ENCODE measurements at regions not wholly inside any gene's neighbourhood (a gene's known extent, or its start where the extent isn't known, plus 50 kb on each side); places are given as distances from the start of the nearest gene placed in this dataset.
"Not testable (repeated sequence)": the region's sequence is repeated elsewhere in the genome, so short reads cannot be mapped to it uniquely, and the experiment has no call there.

GRCh38 chr9:108430655-108431054 lies 425.1 kb downstream of the ACTL7B start:
- Histone ChIP-seq H3K4me3 (ENCODE audit: insufficient read length, low read depth) (no peak overlapping the region), H3K27me3 (ENCODE audit: insufficient read depth, insufficient read length) (no peaks in the 10 kb centered on the region), H3K4me1 (ENCODE audit: insufficient read depth, insufficient read length) (no peaks in the 10 kb centered on the region), H3K36me3 (ENCODE audit: insufficient read depth, insufficient read length, low read length) (no peaks in the 10 kb centered on the region), H3K9ac (ENCODE audit: insufficient read length, low read depth) (no peak overlapping the region), H3K9me3 (ENCODE audit: insufficient read depth, low read length) (peaks cover 10% of the 10 kb centered on the region)
- no peak for TF ChIP-seq YY1 (IDR thresholded peaks at IDR 0.05; ENCODE audit: insufficient read depth, insufficient read length)
- TF ChIP-seq ZNF274 (IDR thresholded peaks at IDR 0.05; ENCODE audit: low read depth, low read length) = no peak
- no peak for TF ChIP-seq SUZ12 (IDR thresholded peaks at IDR 0.05; ENCODE audit: extremely low read depth, insufficient read depth, insufficient read length)
- no peak for DNase-seq (ENCODE audit: low read depth, low spot score)

- Histone ChIP-seq H3K36me3 (ENCODE audit: insufficient read depth, insufficient read length, low read length) (no peaks in the 10 kb centered on the region), H3K4me1 (ENCODE audit: insufficient read depth, insufficient read length) (no peaks in the 10 kb centered on the region), H3K9me3 (ENCODE audit: insufficient read depth, low read length) (peaks cover 10% of the 10 kb centered on the region), H3K27me3 (ENCODE audit: insufficient read depth, insufficient read length) (no peaks in the 10 kb centered on the region), H3K9ac (ENCODE audit: insufficient read length, low read depth) (no peak overlapping the region), H3K4me3 (ENCODE audit: insufficient read length, low read depth) (no peak overlapping the region)
- no peak for DNase-seq (ENCODE audit: low read depth, low spot score)
- TF ChIP-seq SUZ12 (IDR thresholded peaks at IDR 0.05; ENCODE audit: extremely low read depth, insufficient read depth, insufficient read length) (no peak), ZNF274 (IDR thresholded peaks at IDR 0.05; ENCODE audit: low read depth, low read length) (no peak), YY1 (IDR thresholded peaks at IDR 0.05; ENCODE audit: insufficient read depth, insufficient read length) (no peak)
These were observed 428.0 kb downstream of the ACTL7B start for GRCh38 chr9:108427751-108428150.

- H3K36me3 ChIP-seq (ENCODE audit: insufficient read depth, insufficient read length, low read length); H3K9me3 ChIP-seq (ENCODE audit: insufficient read depth, low read length); DNase-seq (ENCODE audit: low read depth, low spot score); H3K4me3 ChIP-seq (ENCODE audit: insufficient read length, low read depth); H3K27me3 ChIP-seq (ENCODE audit: insufficient read depth, insufficient read length); H3K9ac ChIP-seq (ENCODE audit: insufficient read length, low read depth); H3K4me1 ChIP-seq (ENCODE audit: insufficient read depth, insufficient read length): not testable (repeated sequence)
These were observed 429.3 kb downstream of the ACTL7B start for GRCh38 chr9:108426421-108426940.

GRCh38 chr9:108423433-108423832 lies 432.4 kb downstream of the ACTL7B start:
- H3K27me3 ChIP-seq (ENCODE audit: insufficient read depth, insufficient read length) = no peaks in the 10 kb centered on the region
- no peaks in the 10 kb centered on the region for H3K4me1 ChIP-seq (ENCODE audit: insufficient read depth, insufficient read length)
- TF ChIP-seq ZNF274 (IDR thresholded peaks at IDR 0.05; ENCODE audit: low read depth, low read length) (no peak), YY1 (IDR thresholded peaks at IDR 0.05; ENCODE audit: insufficient read depth, insufficient read length) (no peak), SUZ12 (IDR thresholded peaks at IDR 0.05; ENCODE audit: extremely low read depth, insufficient read depth, insufficient read length) (no peak)
- no peak overlapping the region for H3K9ac ChIP-seq (ENCODE audit: insufficient read length, low read depth)
- no peak for DNase-seq (ENCODE audit: low read depth, low spot score)
- H3K4me3 ChIP-seq (ENCODE audit: insufficient read length, low read depth) = no peak overlapping the region
- no peaks in the 10 kb centered on the region for H3K36me3 ChIP-seq (ENCODE audit: insufficient read depth, insufficient read length, low read length)
- H3K9me3 ChIP-seq (ENCODE audit: insufficient read depth, low read length) = no peaks in the 10 kb centered on the region

GRCh38 chr9:108419379-108419778 lies 436.4 kb downstream of the ACTL7B start:
- Histone ChIP-seq H3K4me1 (ENCODE audit: insufficient read depth, insufficient read length) (no peaks in the 10 kb centered on the region), H3K9ac (ENCODE audit: insufficient read length, low read depth) (no peak overlapping the region), H3K4me3 (ENCODE audit: insufficient read length, low read depth) (no peak overlapping the region), H3K36me3 (ENCODE audit: insufficient read depth, insufficient read length, low read length) (no peaks in the 10 kb centered on the region), H3K9me3 (ENCODE audit: insufficient read depth, low read length) (no peaks in the 10 kb centered on the region), H3K27me3 (ENCODE audit: insufficient read depth, insufficient read length) (no peaks in the 10 kb centered on the region)
- no peak for TF ChIP-seq YY1 (IDR thresholded peaks at IDR 0.05; ENCODE audit: insufficient read depth, insufficient read length)
- TF ChIP-seq ZNF274 (IDR thresholded peaks at IDR 0.05; ENCODE audit: low read depth, low read length) = no peak
- TF ChIP-seq SUZ12 (IDR thresholded peaks at IDR 0.05; ENCODE audit: extremely low read depth, insufficient read depth, insufficient read length) = no peak
- no peak for DNase-seq (ENCODE audit: low read depth, low spot score)

GRCh38 chr9:108417726-108418125 lies 438.1 kb downstream of the ACTL7B start:
- TF ChIP-seq YY1 (IDR thresholded peaks at IDR 0.05; ENCODE audit: insufficient read depth, insufficient read length) (no peak), SUZ12 (IDR thresholded peaks at IDR 0.05; ENCODE audit: extremely low read depth, insufficient read depth, insufficient read length) (no peak), ZNF274 (IDR thresholded peaks at IDR 0.05; ENCODE audit: low read depth, low read length) (no peak)
- Histone ChIP-seq H3K9ac (ENCODE audit: insufficient read length, low read depth) (no peak overlapping the region), H3K9me3 (ENCODE audit: insufficient read depth, low read length) (no peaks in the 10 kb centered on the region), H3K4me3 (ENCODE audit: insufficient read length, low read depth) (no peak overlapping the region), H3K4me1 (ENCODE audit: insufficient read depth, insufficient read length) (no peaks in the 10 kb centered on the region), H3K27me3 (ENCODE audit: insufficient read depth, insufficient read length) (no peaks in the 10 kb centered on the region), H3K36me3 (ENCODE audit: insufficient read depth, insufficient read length, low read length) (no peaks in the 10 kb centered on the region)
- DNase-seq (ENCODE audit: low read depth, low spot score) = no peak

- no peak overlapping the region for H3K4me3 ChIP-seq (ENCODE audit: insufficient read length, low read depth)
- no peak for DNase-seq (ENCODE audit: low read depth, low spot score)
- no peaks in the 10 kb centered on the region for H3K9me3 ChIP-seq (ENCODE audit: insufficient read depth, low read length)
- TF ChIP-seq SUZ12 (IDR thresholded peaks at IDR 0.05; ENCODE audit: extremely low read depth, insufficient read depth, insufficient read length) (no peak), ZNF274 (IDR thresholded peaks at IDR 0.05; ENCODE audit: low read depth, low read length) (no peak), YY1 (IDR thresholded peaks at IDR 0.05; ENCODE audit: insufficient read depth, insufficient read length) (no peak)
- no peaks in the 10 kb centered on the region for H3K4me1 ChIP-seq (ENCODE audit: insufficient read depth, insufficient read length)
- H3K36me3 ChIP-seq (ENCODE audit: insufficient read depth, insufficient read length, low read length) = no peaks in the 10 kb centered on the region
- H3K27me3 ChIP-seq (ENCODE audit: insufficient read depth, insufficient read length) = no peaks in the 10 kb centered on the region
- no peak overlapping the region for H3K9ac ChIP-seq (ENCODE audit: insufficient read length, low read depth)
These were observed 438.5 kb downstream of the ACTL7B start for GRCh38 chr9:108417312-108417711.

DNA sequence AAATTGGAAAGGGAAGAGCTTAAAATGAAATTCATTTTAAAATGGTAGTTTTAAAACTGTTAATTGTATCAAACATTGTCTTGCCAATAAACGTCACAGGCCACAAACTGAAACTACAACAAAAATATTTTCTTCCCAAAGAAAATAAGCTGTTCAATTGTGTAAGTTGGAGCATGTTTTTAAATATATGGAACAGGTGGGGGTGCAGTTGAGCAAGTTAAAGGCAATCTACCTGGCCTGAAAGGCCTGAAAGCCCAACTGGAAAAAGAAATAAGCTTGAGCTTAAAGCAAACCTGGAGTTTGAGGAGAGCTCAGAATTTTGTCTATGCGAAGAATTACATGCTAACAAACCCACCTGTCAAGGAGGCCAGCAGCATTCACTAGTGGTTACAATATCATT lies 439.5 kb downstream of the ACTL7B start:
- Histone ChIP-seq H3K9ac (ENCODE audit: insufficient read length, low read depth) (no peak overlapping the region), H3K9me3 (ENCODE audit: insufficient read depth, low read length) (no peaks in the 10 kb centered on the region), H3K4me1 (ENCODE audit: insufficient read depth, insufficient read length) (no peaks in the 10 kb centered on the region), H3K27me3 (ENCODE audit: insufficient read depth, insufficient read length) (no peaks in the 10 kb centered on the region), H3K36me3 (ENCODE audit: insufficient read depth, insufficient read length, low read length) (no peaks in the 10 kb centered on the region), H3K4me3 (ENCODE audit: insufficient read length, low read depth) (no peak overlapping the region)
- TF ChIP-seq YY1 (IDR thresholded peaks at IDR 0.05; ENCODE audit: insufficient read depth, insufficient read length) = no peak
- no peak for TF ChIP-seq SUZ12 (IDR thresholded peaks at IDR 0.05; ENCODE audit: extremely low read depth, insufficient read depth, insufficient read length)
- no peak for TF ChIP-seq ZNF274 (IDR thresholded peaks at IDR 0.05; ENCODE audit: low read depth, low read length)
- DNase-seq (ENCODE audit: low read depth, low spot score) = no peak

Data from NT2/D1 (cell line).